ENCODE measurements at regions not wholly inside any gene's neighbourhood (a gene's known extent, or its start where the extent isn't known, plus 50 kb on each side); places are given as distances from the start of the nearest gene placed in this dataset.

- TF ChIP-seq CTCF (conservative IDR thresholded peaks at IDR 0.05; ENCODE audit: low read depth, low read length) (no peak), EZH2 (IDR thresholded peaks at IDR 0.05; ENCODE audit: borderline replicate concordance, low read depth, low read length, poor library complexity, severe bottlenecking) (no peak)
- DNase-seq (ENCODE audit: low spot score) = no peak
- no peaks in the 10 kb centered on the region for H3K36me3 ChIP-seq (ENCODE audit: insufficient read depth, low read length, poor library complexity, severe bottlenecking)
- CTCF ChIA-PET = no interaction called here
- intact Hi-C loops (cut with micrococcal nuclease; ENCODE audit: unreplicated experiment) = no loop called here
- H3K4me3 ChIP-seq (ENCODE audit: low read depth, low read length, poor library complexity, severe bottlenecking) = no peak overlapping the region
- H3K27ac ChIP-seq (ENCODE audit: low read depth, low read length, poor library complexity, severe bottlenecking) = no peak overlapping the region
- H3K27me3 ChIP-seq (replicated peaks; ENCODE audit: insufficient read depth, low read depth, low read length, poor library complexity) = no peaks in the 10 kb centered on the region
- no TSS peak for BruUV-seq (replicated peaks)
- no peaks in the 10 kb centered on the region for H3K4me1 ChIP-seq (ENCODE audit: insufficient read depth, low read length, poor library complexity, severe bottlenecking)
- POLR2A ChIA-PET (ENCODE audit: low non-redundant PET) = interaction anchor here (0.7 kb wide), 1 partner anchor 88 kb away, joined by 3 read pairs; no protein-coding TSS in a partner anchor
- H3K9me3 ChIP-seq (ENCODE audit: low read depth, low read length, poor library complexity, severe bottlenecking) = no peaks in the 10 kb centered on the region
Measured at GRCh38 chr5:10902145-10902544, 141.1 kb upstream of the DAP start.

- intact Hi-C loops (cut with micrococcal nuclease; ENCODE audit: unreplicated experiment) = no loop called here
- no peak for DNase-seq (ENCODE audit: low spot score)
- no peak overlapping the region for H3K4me3 ChIP-seq (ENCODE audit: low read depth, low read length, poor library complexity, severe bottlenecking)
- no peak for TF ChIP-seq EZH2 (IDR thresholded peaks at IDR 0.05; ENCODE audit: borderline replicate concordance, low read depth, low read length, poor library complexity, severe bottlenecking)
- TF ChIP-seq CTCF (conservative IDR thresholded peaks at IDR 0.05; ENCODE audit: low read depth, low read length) = no peak
- H3K27me3 ChIP-seq (replicated peaks; ENCODE audit: insufficient read depth, low read depth, low read length, poor library complexity) = peaks cover 4% of the 10 kb centered on the region
- ChIA-PET CTCF (no interaction called here), POLR2A (ENCODE audit: low non-redundant PET) (no interaction called here)
- BruUV-seq (replicated peaks) = no TSS peak
- H3K4me1 ChIP-seq (ENCODE audit: insufficient read depth, low read length, poor library complexity, severe bottlenecking) = no peaks in the 10 kb centered on the region
- no peaks in the 10 kb centered on the region for H3K36me3 ChIP-seq (ENCODE audit: insufficient read depth, low read length, poor library complexity, severe bottlenecking)
- H3K27ac ChIP-seq (ENCODE audit: low read depth, low read length, poor library complexity, severe bottlenecking) = no peak overlapping the region
- H3K9me3 ChIP-seq (ENCODE audit: low read depth, low read length, poor library complexity, severe bottlenecking) = no peaks in the 10 kb centered on the region
Measured at GRCh38 chr5:10898514-10898913, 137.5 kb upstream of the DAP start.

- H3K4me1 ChIP-seq (ENCODE audit: insufficient read depth, low read length, poor library complexity, severe bottlenecking) = no peaks in the 10 kb centered on the region
- H3K4me3 ChIP-seq (ENCODE audit: low read depth, low read length, poor library complexity, severe bottlenecking) = no peak overlapping the region
- peaks cover 4% of the 10 kb centered on the region for H3K27me3 ChIP-seq (replicated peaks; ENCODE audit: insufficient read depth, low read depth, low read length, poor library complexity)
- H3K27ac ChIP-seq (ENCODE audit: low read depth, low read length, poor library complexity, severe bottlenecking) = no peak overlapping the region
- no peaks in the 10 kb centered on the region for H3K36me3 ChIP-seq (ENCODE audit: insufficient read depth, low read length, poor library complexity, severe bottlenecking)
- no TSS peak for BruUV-seq (replicated peaks)
- TF ChIP-seq CTCF (conservative IDR thresholded peaks at IDR 0.05; ENCODE audit: low read depth, low read length) (no peak), EZH2 (IDR thresholded peaks at IDR 0.05; ENCODE audit: borderline replicate concordance, low read depth, low read length, poor library complexity, severe bottlenecking) (no peak)
- DNase-seq (ENCODE audit: low spot score) = no peak
- ChIA-PET POLR2A (ENCODE audit: low non-redundant PET) (no interaction called here), CTCF (no interaction called here)
- H3K9me3 ChIP-seq (ENCODE audit: low read depth, low read length, poor library complexity, severe bottlenecking) = no peaks in the 10 kb centered on the region
- intact Hi-C loops (cut with micrococcal nuclease; ENCODE audit: unreplicated experiment) = no loop called here
Measured at GRCh38 chr5:10896016-10896415, 135.0 kb upstream of the DAP start.
